ENCODE measurements at regions not wholly inside any gene's neighbourhood (a gene's known extent, or its start where the extent isn't known, plus 50 kb on each side); places are given as distances from the start of the nearest gene placed in this dataset.

- no peak for DNase-seq (ENCODE audit: low spot score)
These were observed 84.3 kb upstream of the LGALSL start for GRCh38 chr2:64369706-64370105.

DNA sequence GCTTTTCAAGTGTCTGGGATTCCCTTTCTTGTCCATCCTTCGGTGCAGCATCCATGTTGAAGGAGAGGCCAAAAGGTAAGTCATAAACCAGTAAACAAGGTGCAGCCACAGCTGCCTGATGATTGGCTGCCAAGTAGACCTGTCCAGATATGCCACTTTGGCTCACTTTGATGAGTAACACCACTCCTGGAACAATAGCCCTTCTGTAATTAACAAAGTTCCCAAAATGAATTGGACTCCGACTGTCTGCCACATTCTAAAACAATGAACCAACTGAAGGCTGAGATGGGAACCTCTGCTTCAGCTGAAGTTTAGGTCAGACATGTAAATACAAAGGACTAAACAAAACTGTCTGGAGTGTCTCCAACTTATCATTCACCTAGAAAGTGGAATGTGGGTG lies 82.2 kb upstream of the LGALSL start:
- no peak for DNase-seq (ENCODE audit: low spot score)

DNA sequence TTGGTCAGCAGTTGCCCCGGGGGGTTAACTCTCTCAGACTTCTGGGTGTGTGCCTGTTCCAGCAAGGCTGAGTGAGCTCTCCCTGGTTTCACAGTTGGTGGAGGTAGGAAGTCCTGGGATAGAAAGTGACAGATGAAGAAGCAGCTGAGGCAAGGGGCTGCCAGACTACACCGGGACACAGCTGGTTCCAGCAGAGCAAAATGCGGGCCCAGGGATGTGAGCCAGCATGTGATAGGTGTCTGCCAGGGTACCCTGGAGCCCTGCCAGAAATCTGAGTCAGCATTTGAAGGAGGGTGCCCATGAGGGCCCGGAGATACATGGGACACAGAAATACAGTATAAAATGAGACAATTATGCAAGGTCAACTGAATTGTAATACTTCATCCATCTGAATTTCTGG lies 79.3 kb upstream of the LGALSL start:
- DNase-seq (ENCODE audit: low spot score) = no peak

DNA sequence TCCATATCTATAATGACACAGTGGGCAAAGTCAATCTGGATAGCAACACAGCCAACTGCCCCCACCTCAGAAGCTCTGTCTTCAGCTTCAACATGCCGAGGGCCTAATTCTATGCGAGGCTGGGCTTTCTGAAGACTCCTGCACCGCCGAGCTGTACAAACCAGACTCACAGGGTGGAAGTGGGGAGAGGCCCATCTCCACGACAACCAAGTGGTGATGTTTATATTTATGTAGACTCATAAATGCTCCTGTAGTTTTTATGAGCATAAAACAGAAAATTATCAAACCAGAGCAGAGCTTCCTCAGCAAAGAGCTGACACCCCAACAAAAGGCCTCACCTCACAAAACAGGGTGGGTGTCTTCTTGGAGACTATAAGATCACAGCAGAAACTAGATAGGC lies 77.0 kb upstream of the LGALSL start:
- no peak for DNase-seq (ENCODE audit: low spot score)

DNA sequence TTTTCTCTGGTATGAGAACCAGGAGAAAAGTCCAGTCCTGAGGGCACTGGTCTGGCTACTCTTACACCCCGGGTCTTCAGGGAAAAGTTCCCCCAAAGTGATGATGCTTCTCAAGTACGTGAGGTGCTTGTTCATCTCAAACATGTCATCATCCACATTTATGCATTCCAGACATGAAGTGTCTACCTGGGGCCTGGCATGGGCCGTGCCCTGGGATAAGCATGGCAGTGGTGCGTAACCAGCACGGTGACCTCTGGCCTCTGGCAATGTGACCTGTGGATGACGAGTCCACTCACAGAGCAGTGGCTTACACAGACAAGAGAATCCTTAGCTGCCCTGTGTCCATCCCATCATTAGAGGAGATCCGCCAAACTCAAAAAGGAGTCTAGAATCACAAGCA lies 74.8 kb upstream of the LGALSL start:
- no peak for DNase-seq (ENCODE audit: low spot score)

GRCh38 chr2:64380853-64381527 lies 73.0 kb upstream of the LGALSL start:
- no peak for DNase-seq (ENCODE audit: low spot score)

DNA sequence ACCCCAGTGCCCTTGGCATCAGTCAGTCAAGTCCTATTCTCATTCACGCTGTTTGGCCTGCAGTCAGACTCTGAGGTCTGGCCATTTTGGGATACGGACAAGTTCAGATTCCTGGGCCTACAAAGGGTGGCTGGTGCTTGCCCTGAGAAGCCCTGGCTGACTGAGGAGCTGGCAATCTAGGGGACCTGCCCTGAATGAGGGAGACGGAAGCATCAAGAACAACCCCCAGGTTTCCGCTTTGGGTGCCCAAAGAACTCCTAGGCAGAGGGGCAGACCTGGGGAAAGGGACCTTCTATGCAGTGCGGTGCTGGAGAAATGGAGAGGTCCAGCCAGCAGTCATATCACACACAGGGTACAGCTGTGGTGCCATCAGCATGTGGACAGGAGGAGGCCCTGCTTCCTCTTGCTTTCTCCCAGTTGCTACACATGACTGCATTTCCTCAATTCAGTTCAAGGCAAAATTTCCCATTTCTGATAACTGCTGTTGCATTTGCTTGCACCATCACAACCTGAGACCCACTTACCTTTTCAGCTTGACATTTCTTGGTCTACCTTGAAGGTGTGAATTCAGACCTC lies 70.9 kb upstream of the LGALSL start:
- DNase-seq (ENCODE audit: low spot score) = no peak

- DNase-seq (ENCODE audit: low spot score) = no peak
These were observed 70.1 kb upstream of the LGALSL start for GRCh38 chr2:64383881-64384280.

GRCh38 chr2:64386676-64387075 lies 67.3 kb upstream of the LGALSL start:
- no peak for DNase-seq (ENCODE audit: low spot score)

GRCh38 chr2:64390586-64390985 lies 63.4 kb upstream of the LGALSL start:
- DNase-seq (ENCODE audit: low spot score) = no peak

- DNase-seq (ENCODE audit: low spot score) = no peak
These were observed 62.5 kb upstream of the LGALSL start for GRCh38 chr2:64391424-64391823.

DNA sequence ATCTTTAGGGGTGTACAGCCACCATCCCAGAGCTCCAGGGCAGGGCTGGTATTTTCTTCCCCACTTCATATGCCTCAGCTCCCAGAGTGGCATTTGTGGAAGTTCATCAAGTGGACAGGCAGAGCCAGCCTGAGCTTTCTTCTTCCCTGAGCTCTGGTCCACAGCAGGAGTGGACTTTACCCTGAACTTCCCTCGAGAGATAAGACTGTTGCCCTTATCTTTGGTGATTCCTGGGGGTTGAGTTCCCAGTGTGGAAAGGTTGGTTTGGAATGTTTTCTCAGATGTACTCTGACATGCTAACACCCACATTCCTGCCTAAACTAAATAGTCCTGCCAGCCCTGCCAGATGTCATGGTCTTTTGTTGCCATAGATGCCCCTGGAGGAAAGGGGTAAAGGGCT lies 62.0 kb upstream of the LGALSL start:
- no peak for DNase-seq (ENCODE audit: low spot score)

DNA sequence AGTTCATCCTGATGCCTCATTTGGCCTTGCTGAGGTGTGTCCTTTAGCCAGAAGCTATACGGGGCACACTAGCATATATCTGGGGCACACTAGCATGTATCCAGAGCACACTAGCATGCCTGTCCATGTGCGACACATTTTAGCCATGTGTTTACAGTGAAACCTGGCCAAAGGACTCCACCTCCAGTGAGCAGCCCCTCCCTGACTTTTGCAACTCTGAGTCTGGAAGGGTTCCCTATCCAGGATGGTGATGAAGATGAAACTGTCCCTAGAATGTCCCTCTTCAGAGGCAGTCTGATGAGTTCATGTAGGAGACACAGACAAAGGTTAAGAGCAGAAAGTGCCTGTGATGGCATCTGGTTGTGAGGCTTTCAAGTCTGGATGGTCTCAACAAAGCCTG lies 61.4 kb upstream of the LGALSL start:
- DNase-seq (ENCODE audit: low spot score) = no peak

GRCh38 chr2:64393383-64394010 lies 60.5 kb upstream of the LGALSL start:
- no peak for DNase-seq (ENCODE audit: low spot score)

DNA sequence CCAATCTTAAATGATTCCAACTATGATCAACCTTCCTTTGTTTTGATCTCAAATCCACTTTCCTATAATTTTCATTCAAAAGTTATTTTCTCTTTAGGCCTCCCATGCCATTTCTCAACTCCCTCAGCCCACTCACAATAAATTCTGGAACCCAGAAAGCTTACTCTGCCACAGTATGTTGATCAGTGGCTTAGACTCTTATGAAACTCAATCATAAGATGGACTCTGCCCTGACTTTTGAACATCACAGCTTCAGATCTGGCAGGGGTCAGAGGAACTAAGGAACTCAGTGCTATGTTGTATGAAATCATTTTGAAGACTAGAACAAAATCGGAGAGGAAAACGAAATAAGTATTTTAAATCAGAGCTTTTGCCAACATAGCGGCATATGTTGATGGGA lies 59.8 kb upstream of the LGALSL start:
- DNase-seq (ENCODE audit: low spot score) = no peak

DNA sequence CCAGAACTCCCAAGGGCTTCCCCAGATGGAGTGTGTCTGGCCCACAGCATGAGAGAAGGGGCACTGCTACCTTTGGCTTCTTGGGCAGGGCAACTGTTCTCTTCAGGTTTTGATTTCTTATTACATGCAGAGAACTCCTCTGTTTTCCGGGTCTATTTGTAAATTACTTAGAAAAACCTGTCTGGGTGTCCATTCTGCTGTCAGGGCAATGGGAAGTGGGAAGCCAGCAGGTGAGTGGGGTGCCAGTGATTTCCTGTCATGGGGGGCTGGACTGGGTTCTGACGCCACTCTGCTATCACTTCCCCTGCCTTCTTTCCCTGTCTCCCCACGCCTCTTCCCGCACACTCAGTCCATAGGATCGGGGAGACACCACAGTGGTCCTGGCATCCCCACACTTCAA lies 58.0 kb upstream of the LGALSL start:
- no peak for DNase-seq (ENCODE audit: low spot score)

DNA sequence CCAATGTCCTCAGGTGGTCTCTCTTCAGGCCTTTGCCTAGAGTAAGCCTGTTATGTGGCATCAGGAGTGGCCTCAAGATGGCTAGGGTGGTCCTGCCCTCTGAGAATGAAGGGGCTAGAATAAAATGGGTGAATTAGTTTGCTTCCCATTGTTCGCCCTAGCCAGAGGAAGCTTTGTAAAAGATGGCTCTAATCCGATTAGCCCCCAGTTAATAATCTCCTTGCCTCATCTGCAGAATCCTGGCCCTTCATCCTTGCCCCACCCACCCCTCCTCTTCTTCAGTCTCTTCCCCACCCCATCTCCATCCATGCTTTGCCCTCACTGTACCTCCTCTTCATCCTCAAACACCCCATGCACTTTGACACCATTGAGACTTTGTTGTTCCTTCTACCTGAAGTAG lies 57.4 kb upstream of the LGALSL start:
- no peak for DNase-seq (ENCODE audit: low spot score)

DNA sequence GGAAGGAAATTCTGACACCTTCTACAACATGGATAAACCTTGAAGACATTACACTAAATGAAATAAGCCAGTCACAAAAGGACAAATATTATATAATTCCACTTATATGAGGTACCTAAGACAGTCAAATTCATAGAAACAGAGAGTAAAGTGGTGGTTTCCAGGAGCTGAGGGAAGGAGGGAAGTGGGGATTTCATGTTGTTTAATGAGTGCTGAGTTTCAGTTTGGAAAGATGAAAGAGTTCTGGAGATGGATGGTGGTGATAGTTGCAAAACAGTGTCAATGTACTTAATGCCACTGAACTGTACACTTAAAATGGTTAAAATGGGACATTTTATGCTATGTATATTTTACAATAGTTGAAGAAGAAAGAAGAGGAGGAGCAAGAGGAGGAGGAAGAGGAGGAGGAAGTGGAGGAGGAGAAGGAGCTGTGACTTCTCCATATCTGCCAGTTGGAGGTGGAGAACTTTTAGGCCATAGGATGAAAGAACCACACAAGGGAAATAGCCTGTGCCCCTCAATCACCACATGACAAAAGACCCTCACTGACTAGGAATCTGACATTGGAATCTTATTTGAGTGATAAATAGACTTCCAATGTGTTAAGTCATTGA lies 55.3 kb upstream of the LGALSL start:
- DNase-seq (ENCODE audit: low spot score) = no peak

DNA sequence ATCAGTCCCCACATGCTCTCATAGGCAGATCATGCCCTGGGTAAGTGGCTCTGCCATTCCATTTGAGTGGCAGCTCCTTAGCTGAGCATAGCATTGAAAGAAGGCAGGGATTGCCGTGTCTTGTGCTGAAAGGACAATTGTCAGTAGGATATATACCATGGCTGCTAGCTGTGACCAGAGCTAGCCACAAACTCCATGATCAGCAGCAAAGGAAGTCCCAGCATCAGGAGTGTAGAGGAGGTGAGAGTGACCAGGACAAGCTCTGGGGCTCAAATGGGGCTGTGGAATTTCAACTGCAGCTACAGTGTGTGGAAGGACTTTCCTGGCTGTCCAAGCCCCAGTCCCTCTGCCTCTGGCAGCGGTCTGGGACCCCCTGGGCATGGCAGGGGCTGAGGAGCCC lies 54.4 kb upstream of the LGALSL start:
- no peak for DNase-seq (ENCODE audit: low spot score)

GRCh38 chr2:64400105-64400728 lies 53.7 kb upstream of the LGALSL start:
- DNase-seq (ENCODE audit: low spot score) = no peak

DNA sequence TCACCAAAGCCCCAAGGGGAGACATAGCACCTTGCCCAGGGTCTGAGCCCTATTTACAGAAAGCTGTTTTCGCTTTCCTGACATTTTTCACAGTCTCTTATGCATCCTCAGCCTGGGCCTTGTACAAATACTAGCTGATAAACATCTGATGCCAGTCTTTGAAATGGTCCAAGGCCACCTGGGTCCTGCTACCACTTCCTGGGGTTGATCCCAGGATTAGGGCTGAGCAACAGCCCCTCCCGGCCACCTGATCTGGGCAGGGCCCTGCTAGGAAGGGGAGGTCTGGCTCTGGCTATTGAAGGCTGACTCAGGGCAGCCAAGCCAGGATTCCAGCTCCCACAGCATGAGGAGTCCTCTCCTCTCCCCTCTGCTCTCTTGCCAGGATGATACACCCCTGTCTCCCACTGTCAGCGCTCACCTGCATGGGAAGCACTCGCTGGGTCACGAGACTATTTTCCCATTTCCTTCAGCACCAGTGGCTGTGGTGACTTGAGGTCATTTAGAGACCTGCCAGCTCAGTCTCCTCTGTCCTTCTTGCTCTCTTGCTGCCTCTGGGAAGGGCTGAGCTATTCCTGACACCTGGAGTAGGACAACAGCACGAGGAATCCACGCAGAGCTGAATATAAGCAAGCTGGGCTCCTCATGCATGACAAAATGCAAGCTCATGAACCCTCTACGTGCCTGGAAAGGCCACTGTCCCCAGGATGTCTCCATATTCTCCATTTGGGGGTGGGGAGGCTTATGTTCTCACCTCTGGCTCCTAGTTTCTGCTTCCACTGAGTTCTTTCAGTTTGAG lies 53.0 kb upstream of the LGALSL start:
- no peak for DNase-seq (ENCODE audit: low spot score)

- DNase-seq (ENCODE audit: low spot score) = no peak
These were observed 52.5 kb upstream of the LGALSL start for GRCh38 chr2:64401529-64401880.
